Muscle layer of duodenum (tissue), 2 donors: ENCODE measurements at regions not wholly inside any gene's neighbourhood (a gene's known extent, or its start where the extent isn't known, plus 50 kb on each side); places are given as distances from the start of the nearest gene placed in this dataset.

Experiments
- H3K27ac ChIP-seq: one replicate; pipeline ENCODE4 v1.7.0; 2013; ENCODE audit warnings: mild to moderate bottlenecking, low read length
- H3K27me3 ChIP-seq: one replicate; pipeline ENCODE4 v1.7.0; 2013; ENCODE audit warnings: low read depth, mild to moderate bottlenecking, control low read depth, low read length
- H3K36me3 ChIP-seq, 2 donors: one replicate each; pipeline ENCODE4 v1.7.0; 2013; ENCODE audit warnings: low read length in 2 of 2, control low read depth in 1 of 2, mild to moderate bottlenecking in 1 of 2; ENCODE audit not compliant: insufficient read depth in 2 of 2, control insufficient read depth in 1 of 2
- H3K4me1 ChIP-seq, 2 donors: one replicate each; pipeline ENCODE4 v1.7.0; 2013; ENCODE audit warnings: low read length in 2 of 2, mild to moderate bottlenecking in 2 of 2, control low read depth in 1 of 2, moderate library complexity in 1 of 2; ENCODE audit not compliant: insufficient read depth in 2 of 2, control insufficient read depth in 1 of 2
- H3K4me3 ChIP-seq, 2 donors: one replicate each; pipeline ENCODE4 v1.7.0; 2013; ENCODE audit warnings: low read length in 2 of 2, low read depth in 1 of 2, mild to moderate bottlenecking in 1 of 2
- H3K9me3 ChIP-seq, 2 donors: one replicate each; pipeline ENCODE4 v1.7.0; 2013; ENCODE audit warnings: low read length in 2 of 2, control low read depth in 1 of 2, mild to moderate bottlenecking in 1 of 2; ENCODE audit not compliant: control insufficient read depth in 1 of 2
- donor health status: healthy.

DNA sequence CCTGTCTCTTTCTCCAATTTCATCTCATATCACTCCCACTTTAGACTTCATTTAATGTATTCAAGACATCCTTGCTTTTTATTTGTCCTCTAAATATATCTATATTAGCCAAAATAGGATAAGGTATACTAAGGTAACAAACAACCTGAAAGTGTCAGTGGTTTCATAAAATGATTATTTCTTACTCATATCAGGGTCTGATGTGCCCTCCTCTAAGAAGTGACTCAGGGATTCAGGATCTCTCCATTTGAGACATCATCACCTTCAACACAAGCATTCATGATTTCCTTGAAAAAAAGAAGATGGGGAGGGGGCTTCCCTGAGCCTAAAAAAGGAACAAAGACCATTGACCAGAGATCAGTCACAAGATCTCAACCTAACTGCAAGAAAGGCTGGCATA is 131.4 kb upstream of the POU2AF2 start:
- Histone ChIP-seq H3K9me3 (no peaks in the 10 kb centered on the region), H3K36me3 (no peaks in the 10 kb centered on the region), H3K27me3 (no peaks in the 10 kb centered on the region), H3K4me1 (no peaks in the 10 kb centered on the region), H3K4me3 (no peak overlapping the region), H3K27ac (no peak overlapping the region)

DNA sequence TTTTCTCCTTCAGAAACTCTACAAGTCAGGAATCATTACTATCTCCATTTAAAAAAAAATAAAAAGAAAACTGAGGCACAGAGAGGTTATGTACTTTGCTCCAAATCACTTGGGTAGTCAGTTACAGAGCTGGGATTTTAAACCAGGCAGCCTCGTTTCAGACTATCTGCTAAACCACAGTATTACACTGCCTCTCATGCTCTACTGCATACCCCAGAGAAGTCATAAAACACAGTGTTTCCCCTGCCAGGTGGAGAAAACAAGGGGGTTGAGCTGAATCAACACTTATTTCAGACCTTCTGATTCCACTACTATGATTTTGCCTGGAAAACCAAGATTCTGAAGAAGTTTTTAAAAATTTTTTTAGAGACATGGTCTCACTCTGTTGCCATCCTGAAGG is 132.9 kb upstream of the POU2AF2 start:
- H3K27me3 ChIP-seq: no peaks in the 10 kb centered on the region
- H3K4me3 ChIP-seq: no peak overlapping the region
- no peak overlapping the region for H3K27ac ChIP-seq
- no peaks in the 10 kb centered on the region for H3K9me3 ChIP-seq
- no peaks in the 10 kb centered on the region for H3K36me3 ChIP-seq
- no peaks in the 10 kb centered on the region for H3K4me1 ChIP-seq

GRCh38 chr11:111107501-111107900 is 138.0 kb upstream of the POU2AF2 start:
- Histone ChIP-seq H3K36me3 (no peaks in the 10 kb centered on the region), H3K4me3 (no peak overlapping the region), H3K27ac (no peak overlapping the region), H3K27me3 (no peaks in the 10 kb centered on the region), H3K4me1 (no peaks in the 10 kb centered on the region), H3K9me3 (no peaks in the 10 kb centered on the region)

GRCh38 chr11:111106641-111107040 is 138.9 kb upstream of the POU2AF2 start:
- H3K36me3 ChIP-seq: no peaks in the 10 kb centered on the region
- H3K27ac ChIP-seq: no peak overlapping the region
- H3K9me3 ChIP-seq: no peaks in the 10 kb centered on the region
- H3K4me1 ChIP-seq: no peaks in the 10 kb centered on the region
- H3K4me3 ChIP-seq: no peak overlapping the region
- H3K27me3 ChIP-seq: no peaks in the 10 kb centered on the region

DNA sequence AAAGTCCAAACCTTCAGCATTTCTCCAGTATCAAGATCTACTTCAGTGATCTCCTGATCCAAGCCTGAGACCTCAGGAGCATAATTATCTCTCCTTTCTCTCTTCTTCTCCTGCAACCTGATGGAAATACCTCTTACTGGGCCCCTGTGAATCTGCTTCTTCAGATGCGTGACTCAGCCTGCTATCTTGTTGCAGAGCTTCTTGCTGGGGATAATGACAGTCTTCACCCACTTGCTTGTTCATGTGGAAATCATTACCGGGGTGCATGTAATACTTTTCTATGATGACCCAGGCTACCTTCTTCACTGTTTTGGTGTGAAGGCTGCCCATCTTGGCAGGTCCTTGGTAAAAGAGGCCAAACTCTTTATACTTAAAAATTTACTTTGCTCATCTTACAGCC is 140.0 kb upstream of the POU2AF2 start:
- no peaks in the 10 kb centered on the region for H3K9me3 ChIP-seq
- no peaks in the 10 kb centered on the region for H3K27me3 ChIP-seq
- H3K4me1 ChIP-seq: no peaks in the 10 kb centered on the region
- no peaks in the 10 kb centered on the region for H3K36me3 ChIP-seq
- H3K27ac ChIP-seq: no peak overlapping the region
- H3K4me3 ChIP-seq: no peak overlapping the region

- Histone ChIP-seq H3K36me3 (no peaks in the 10 kb centered on the region), H3K27ac (no peak overlapping the region)
Observed at GRCh38 chr11:111104185-111104584, 141.3 kb upstream of the POU2AF2 start.

GRCh38 chr11:111101881-111102280 is 143.6 kb upstream of the POU2AF2 start:
- no peaks in the 10 kb centered on the region for H3K9me3 ChIP-seq
- no peaks in the 10 kb centered on the region for H3K36me3 ChIP-seq
- no peak overlapping the region for H3K27ac ChIP-seq
- no peaks in the 10 kb centered on the region for H3K27me3 ChIP-seq
- no peaks in the 10 kb centered on the region for H3K4me1 ChIP-seq
- no peak overlapping the region for H3K4me3 ChIP-seq

More at GRCh38 chr11:111104185-111104584, 141.3 kb upstream of the POU2AF2 start:
- no peak overlapping the region for H3K4me3 ChIP-seq
- H3K9me3 ChIP-seq: no peaks in the 10 kb centered on the region
- H3K27me3 ChIP-seq: no peaks in the 10 kb centered on the region
- H3K4me1 ChIP-seq: no peaks in the 10 kb centered on the region

DNA sequence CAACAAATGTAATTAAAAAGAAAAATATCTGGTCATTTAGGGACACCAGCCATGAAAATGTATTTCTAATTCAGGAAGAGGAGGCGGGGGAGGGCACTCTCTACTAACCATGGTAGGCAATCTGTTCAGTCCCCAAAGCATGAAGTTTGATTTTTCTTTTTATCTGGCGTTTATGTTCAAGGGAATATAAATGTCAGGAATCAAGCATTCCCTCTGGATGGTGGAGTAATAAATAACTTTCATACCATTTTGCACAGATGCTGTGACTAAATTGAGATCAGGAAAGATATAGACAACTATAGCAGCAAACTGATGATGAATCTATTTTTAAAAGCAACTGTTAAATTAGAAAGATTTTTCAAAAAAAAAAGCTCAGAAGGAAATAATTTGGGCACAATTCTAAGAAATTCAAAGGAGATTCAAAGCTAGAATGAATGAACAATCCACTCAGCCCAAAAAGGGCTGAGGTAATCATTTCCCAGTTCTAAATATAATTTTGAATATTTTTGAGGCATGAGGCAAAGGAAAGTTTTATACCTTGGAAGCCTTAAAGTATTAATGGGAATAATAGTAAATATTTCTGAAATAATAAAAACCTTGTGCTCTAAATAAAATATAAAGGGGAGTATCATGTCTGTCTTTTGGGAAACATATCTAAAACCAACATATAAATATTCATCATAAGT is 146.4 kb upstream of the POU2AF2 start:
- no peak overlapping the region for H3K4me3 ChIP-seq
- no peaks in the 10 kb centered on the region for H3K27me3 ChIP-seq
- no peaks in the 10 kb centered on the region for H3K36me3 ChIP-seq
- no peaks in the 10 kb centered on the region for H3K9me3 ChIP-seq
- H3K4me1 ChIP-seq: no peaks in the 10 kb centered on the region
- H3K27ac ChIP-seq: no peak overlapping the region

GRCh38 chr11:111098091-111098490 is 147.4 kb upstream of the POU2AF2 start:
- H3K4me3 ChIP-seq: no peak overlapping the region
- no peaks in the 10 kb centered on the region for H3K27me3 ChIP-seq
- no peak overlapping the region for H3K27ac ChIP-seq
- H3K9me3 ChIP-seq: no peaks in the 10 kb centered on the region
- no peaks in the 10 kb centered on the region for H3K4me1 ChIP-seq
- no peaks in the 10 kb centered on the region for H3K36me3 ChIP-seq

DNA sequence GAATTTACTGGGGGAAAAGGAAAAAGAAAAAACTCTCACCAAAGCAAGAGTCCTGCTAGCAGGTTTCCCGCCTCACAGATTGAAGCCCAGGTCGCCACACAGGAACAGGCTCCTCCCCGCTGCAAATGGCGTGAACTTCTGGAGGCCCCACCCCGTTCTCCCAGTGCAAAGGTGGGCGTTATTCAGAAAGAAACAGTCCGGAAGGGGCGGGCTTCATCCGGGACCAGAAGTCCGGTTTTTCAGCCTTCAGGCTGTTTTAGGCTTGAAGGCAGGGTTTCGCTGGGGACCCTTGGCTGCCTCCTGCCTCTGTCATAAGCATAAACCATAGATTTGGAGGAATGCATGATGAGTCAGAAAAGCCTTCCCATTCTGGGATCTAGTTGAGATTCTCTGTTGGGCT is 148.3 kb upstream of the POU2AF2 start:
- H3K4me1 ChIP-seq: no peaks in the 10 kb centered on the region
- H3K4me3 ChIP-seq: peak overlapping the region; percentile 41 to 42
- H3K27me3 ChIP-seq: no peaks in the 10 kb centered on the region
- no peaks in the 10 kb centered on the region for H3K9me3 ChIP-seq
- no peak overlapping the region for H3K27ac ChIP-seq
- no peaks in the 10 kb centered on the region for H3K36me3 ChIP-seq

DNA sequence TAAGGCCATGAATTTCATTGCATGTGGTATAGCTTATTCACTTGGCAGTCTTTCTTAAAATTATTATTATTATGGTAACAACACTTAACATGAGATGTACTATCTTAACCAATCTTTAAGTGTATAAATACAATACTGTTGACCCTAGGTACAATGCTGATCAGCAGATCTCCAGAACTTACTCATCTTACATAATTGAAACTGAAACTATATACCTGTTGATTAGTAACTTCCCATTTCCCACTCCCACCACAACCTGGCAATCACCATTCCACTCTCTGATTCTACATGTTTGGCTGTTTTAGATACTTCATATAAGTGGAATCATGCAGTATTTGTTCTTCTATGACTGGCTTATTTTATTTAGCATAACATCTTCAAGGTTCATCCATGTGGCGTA is 150.2 kb upstream of the POU2AF2 start:
- Histone ChIP-seq H3K4me3 (no peak overlapping the region), H3K27me3 (no peaks in the 10 kb centered on the region), H3K9me3 (no peaks in the 10 kb centered on the region), H3K36me3 (no peaks in the 10 kb centered on the region), H3K4me1 (no peaks in the 10 kb centered on the region), H3K27ac (no peak overlapping the region)

DNA sequence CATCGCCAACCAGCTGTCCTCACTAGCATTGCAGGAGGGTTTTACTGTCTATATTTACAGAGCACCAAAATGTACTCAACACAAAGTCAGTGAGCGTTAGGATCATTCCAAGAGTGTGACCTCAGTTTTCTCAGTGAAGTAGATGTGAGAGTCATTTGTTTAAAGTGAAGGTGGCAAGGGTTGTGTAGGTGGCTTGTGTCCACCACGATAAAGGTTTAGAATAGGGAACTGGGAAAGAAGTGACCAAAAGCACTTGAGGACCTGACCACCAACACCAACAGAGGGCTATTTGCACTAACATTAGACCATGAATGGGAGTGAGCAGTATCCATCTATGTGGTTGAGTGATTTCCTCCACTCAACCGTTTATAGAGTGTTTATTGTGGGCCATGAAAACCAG is 152.5 kb upstream of the POU2AF2 start:
- peaks cover 0 to 6% of the 10 kb centered on the region in 2 donors for H3K4me1 ChIP-seq
- H3K4me3 ChIP-seq: no peak overlapping the region

More for the DNA sequence above, 152.5 kb upstream of the POU2AF2 start:
- H3K27ac ChIP-seq: no peak overlapping the region
- H3K9me3 ChIP-seq: no peaks in the 10 kb centered on the region
- H3K27me3 ChIP-seq: no peaks in the 10 kb centered on the region
- H3K36me3 ChIP-seq: no peaks in the 10 kb centered on the region
